ENCODE measurements at regions not wholly inside any gene's neighbourhood (a gene's known extent, or its start where the extent isn't known, plus 50 kb on each side); places are given as distances from the start of the nearest gene placed in this dataset.
"Not testable (repeated sequence)": the region's sequence is repeated elsewhere in the genome, so short reads cannot be mapped to it uniquely, and the experiment has no call there.

- H3K4me1 ChIP-seq (ENCODE audit: control insufficient read depth, insufficient read depth, low read length); ATAC-seq; in situ Hi-C loops (cut with MboI); BruUV-seq (replicated peaks); H2AFZ ChIP-seq (ENCODE audit: control insufficient read depth, low read depth, low read length); H3K9ac ChIP-seq (ENCODE audit: control insufficient read depth, insufficient read depth, low read length); DNase-seq (ENCODE audit: low read depth, low spot score); H3K4me2 ChIP-seq (ENCODE audit: control insufficient read depth, insufficient read depth); FAIRE-seq; POLR2A ChIA-PET; H3K27ac ChIP-seq (ENCODE audit: control insufficient read depth, insufficient read depth); H3K36me3 ChIP-seq (ENCODE audit: control insufficient read depth in 2 of 2, insufficient read depth in 2 of 2, low read length in 1 of 2); H3K79me2 ChIP-seq (ENCODE audit: control insufficient read depth, insufficient read depth, low read length); RAD21 ChIA-PET (ENCODE audit: unreplicated experiment); H4K20me1 ChIP-seq (ENCODE audit: control insufficient read depth, insufficient read depth); intact Hi-C loops (cut with micrococcal nuclease; ENCODE audit: unreplicated experiment); H3K9me3 ChIP-seq (replicated peaks; ENCODE audit: control insufficient read depth, insufficient read depth, low read length); H3K27me3 ChIP-seq (replicated peaks in 1 of 2; ENCODE audit: control insufficient read depth in 2 of 2, insufficient read depth in 2 of 2, low read length in 1 of 2); CTCF ChIA-PET; SMC1A ChIA-PET (ENCODE audit: uncharacterized antibody, unreplicated experiment); H3K4me3 ChIP-seq: not testable (repeated sequence)
- WGBS (ENCODE audit: insufficient coverage, insufficient replicate concordance, low lambda C conversion rate, missing lambda C conversion rate): 62% methylated on average over 27 of the region's 27 CpGs
Observed at GRCh38 chr6:19612672-19613466, 224.3 kb upstream of the ID4 start.

GRCh38 chr6:19613678-19614077 lies 223.5 kb upstream of the ID4 start:
- ChIA-PET POLR2A (no interaction called here), SMC1A (ENCODE audit: uncharacterized antibody, unreplicated experiment) (no interaction called here), CTCF (no interaction called here), RAD21 (ENCODE audit: unreplicated experiment) (no interaction called here)
- DNase-seq (ENCODE audit: low read depth, low spot score): no peak
- in situ Hi-C loops (cut with MboI): no loop called here
- Histone ChIP-seq H3K27me3 (replicated peaks in 1 of 2; ENCODE audit: control insufficient read depth in 2 of 2, insufficient read depth in 2 of 2, low read length in 1 of 2) (no peaks in the 10 kb centered on the region), H4K20me1 (ENCODE audit: control insufficient read depth, insufficient read depth) (no peaks in the 10 kb centered on the region), H3K9ac (ENCODE audit: control insufficient read depth, insufficient read depth, low read length) (no peak overlapping the region), H2AFZ (ENCODE audit: control insufficient read depth, low read depth, low read length) (no peak overlapping the region), H3K4me2 (ENCODE audit: control insufficient read depth, insufficient read depth) (no peak overlapping the region), H3K4me1 (ENCODE audit: control insufficient read depth, insufficient read depth, low read length) (no peaks in the 10 kb centered on the region), H3K27ac (ENCODE audit: control insufficient read depth, insufficient read depth) (no peak overlapping the region), H3K4me3 (no peak overlapping the region), H3K79me2 (ENCODE audit: control insufficient read depth, insufficient read depth, low read length) (no peaks in the 10 kb centered on the region), H3K9me3 (replicated peaks; ENCODE audit: control insufficient read depth, insufficient read depth, low read length) (no peaks in the 10 kb centered on the region; the same call in 2 of the 3 replicates), H3K36me3 (ENCODE audit: control insufficient read depth in 2 of 2, insufficient read depth in 2 of 2, low read length in 1 of 2) (no peaks in the 10 kb centered on the region)
- TF ChIP-seq WRNIP1 (IDR thresholded peaks at IDR 0.05; ENCODE audit: borderline replicate concordance, low read depth, low read length) (no peak), MEF2A (IDR thresholded peaks at IDR 0.05; ENCODE audit: insufficient read depth, low read depth, low read length) (no peak), KDM1A (IDR thresholded peaks at IDR 0.05; ENCODE audit: borderline replicate concordance) (no peak), POU2F2 (IDR thresholded peaks at IDR 0.05; ENCODE audit: borderline replicate concordance, low read depth, low read length) (no peak), POLR2A (IDR thresholded peaks at IDR 0.05; ENCODE audit: low read depth, low read length) (no peak), RAD21 (IDR thresholded peaks at IDR 0.05; ENCODE audit: insufficient read depth, low read depth, low read length) (no peak), E2F8 (IDR thresholded peaks at IDR 0.05; ENCODE audit: low read depth, partially characterized antibody) (no peak), CEBPB (IDR thresholded peaks at IDR 0.05; ENCODE audit: borderline replicate concordance in 1 of 2, low read depth in 2 of 2, low read length in 2 of 2) (no peak), SP1 (IDR thresholded peaks at IDR 0.05; ENCODE audit: low read depth, low read length) (no peak)
- no TSS peak for BruUV-seq (replicated peaks)
- WGBS (ENCODE audit: insufficient coverage, insufficient replicate concordance, low lambda C conversion rate, missing lambda C conversion rate): 11% methylated on average over 5 of the region's 5 CpGs
- ATAC-seq: no peak
- intact Hi-C loops (cut with micrococcal nuclease; ENCODE audit: unreplicated experiment): no loop called here
- FAIRE-seq: no peak

Measured in GM12878 (cell line).